ENCODE measurements at regions not wholly inside any gene's neighbourhood (a gene's known extent, or its start where the extent isn't known, plus 50 kb on each side); places are given as distances from the start of the nearest gene placed in this dataset.

GRCh38 chr4:20302336-20302735 lies 50.6 kb downstream of the SLIT2 start:
- no peak for DNase-seq

- no peak for DNase-seq
Observed at GRCh38 chr4:20305976-20306375, 54.3 kb downstream of the SLIT2 start.

- DNase-seq: no peak
Observed at GRCh38 chr4:20311856-20312255, 60.2 kb downstream of the SLIT2 start.

- no peak for DNase-seq
Observed at GRCh38 chr4:20313237-20314030, 61.7 kb downstream of the SLIT2 start.

GRCh38 chr4:20317424-20317985 lies 65.8 kb downstream of the SLIT2 start:
- no peak for DNase-seq

- no peak for DNase-seq
Observed at GRCh38 chr4:20318001-20318908, 66.5 kb downstream of the SLIT2 start.

GRCh38 chr4:20318909-20319277 lies 67.2 kb downstream of the SLIT2 start:
- DNase-seq: no peak

- DNase-seq: no peak
Observed at GRCh38 chr4:20319825-20320612, 68.3 kb downstream of the SLIT2 start.

- DNase-seq: no peak
Observed at GRCh38 chr4:20323991-20324390, 72.3 kb downstream of the SLIT2 start.

GRCh38 chr4:20326460-20326859 lies 74.8 kb downstream of the SLIT2 start:
- no peak for DNase-seq

GRCh38 chr4:20326977-20327376 lies 75.3 kb downstream of the SLIT2 start:
- DNase-seq: no peak

GRCh38 chr4:20327808-20328207 lies 76.1 kb downstream of the SLIT2 start:
- no peak for DNase-seq

GRCh38 chr4:20331642-20332041 lies 79.9 kb downstream of the SLIT2 start:
- no peak for DNase-seq

- DNase-seq: no peak
Observed at GRCh38 chr4:20333141-20333715, 81.5 kb downstream of the SLIT2 start.

GRCh38 chr4:20337261-20337664 lies 85.6 kb downstream of the SLIT2 start:
- no peak for DNase-seq

GRCh38 chr4:20338841-20339240 lies 87.1 kb downstream of the SLIT2 start:
- DNase-seq: no peak

- DNase-seq: no peak
Observed at GRCh38 chr4:20341134-20341738, 89.5 kb downstream of the SLIT2 start.

GRCh38 chr4:20347531-20347930 lies 95.8 kb downstream of the SLIT2 start:
- DNase-seq: no peak

- no peak for DNase-seq
Observed at GRCh38 chr4:20348411-20348810, 96.7 kb downstream of the SLIT2 start.

- no peak for DNase-seq
Observed at GRCh38 chr4:20351360-20352162, 99.9 kb downstream of the SLIT2 start.

GRCh38 chr4:20352163-20352431 lies 100.4 kb downstream of the SLIT2 start:
- DNase-seq: no peak

- no peak for DNase-seq
Observed at GRCh38 chr4:20353646-20354045, 101.9 kb downstream of the SLIT2 start.
